ENCODE measurements at regions not wholly inside any gene's neighbourhood (a gene's known extent, or its start where the extent isn't known, plus 50 kb on each side); places are given as distances from the start of the nearest gene placed in this dataset.

GRCh38 chr3:63745757-63746156 lies 73.3 kb upstream of the C3orf49 start:
- 85 to 90% methylated on average over 2 of the region's 2 CpGs for WGBS, 2 donors
- no peaks in the 10 kb centered on the region for H3K9me3 ChIP-seq

DNA sequence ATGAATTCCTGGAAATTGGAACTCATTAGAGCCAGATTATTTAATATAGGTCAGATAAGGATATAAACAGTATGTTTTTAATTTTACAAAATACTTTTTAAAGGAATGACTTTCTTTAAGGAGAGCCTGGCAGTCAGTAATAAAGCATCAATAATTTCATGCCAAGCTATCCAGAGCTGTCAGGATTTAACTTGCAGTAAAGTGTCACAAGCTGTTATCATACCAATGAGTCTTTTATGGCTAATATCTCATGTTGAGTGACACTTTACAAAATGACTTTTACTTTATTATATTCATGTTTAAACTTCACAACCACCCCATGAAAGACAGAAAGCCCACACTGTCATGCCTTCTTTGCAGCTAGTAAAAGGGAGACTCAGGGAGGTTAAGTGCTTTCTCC lies 72.9 kb upstream of the C3orf49 start:
- no peak overlapping the region for H3K4me3 ChIP-seq
- no peak for DNase-seq
- H3K27ac ChIP-seq: no peak overlapping the region
- no peaks in the 10 kb centered on the region for H3K4me1 ChIP-seq
- H3K27me3 ChIP-seq: no peaks in the 10 kb centered on the region
- H3K36me3 ChIP-seq (ENCODE audit: low read depth, missing control alignments): no peaks in the 10 kb centered on the region
- TF ChIP-seq, protein P1, sequence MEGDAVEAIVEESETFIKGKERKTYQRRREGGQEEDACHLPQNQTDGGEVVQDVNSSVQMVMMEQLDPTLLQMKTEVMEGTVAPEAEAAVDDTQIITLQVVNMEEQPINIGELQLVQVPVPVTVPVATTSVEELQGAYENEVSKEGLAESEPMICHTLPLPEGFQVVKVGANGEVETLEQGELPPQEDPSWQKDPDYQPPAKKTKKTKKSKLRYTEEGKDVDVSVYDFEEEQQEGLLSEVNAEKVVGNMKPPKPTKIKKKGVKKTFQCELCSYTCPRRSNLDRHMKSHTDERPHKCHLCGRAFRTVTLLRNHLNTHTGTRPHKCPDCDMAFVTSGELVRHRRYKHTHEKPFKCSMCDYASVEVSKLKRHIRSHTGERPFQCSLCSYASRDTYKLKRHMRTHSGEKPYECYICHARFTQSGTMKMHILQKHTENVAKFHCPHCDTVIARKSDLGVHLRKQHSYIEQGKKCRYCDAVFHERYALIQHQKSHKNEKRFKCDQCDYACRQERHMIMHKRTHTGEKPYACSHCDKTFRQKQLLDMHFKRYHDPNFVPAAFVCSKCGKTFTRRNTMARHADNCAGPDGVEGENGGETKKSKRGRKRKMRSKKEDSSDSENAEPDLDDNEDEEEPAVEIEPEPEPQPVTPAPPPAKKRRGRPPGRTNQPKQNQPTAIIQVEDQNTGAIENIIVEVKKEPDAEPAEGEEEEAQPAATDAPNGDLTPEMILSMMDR (IDR thresholded peaks at IDR 0.05): no peak
- TF ChIP-seq POLR2A (IDR thresholded peaks at IDR 0.05): no peak
- intact Hi-C loops (cut with DNase I; ENCODE audit: low total_unique reads): no loop called here
- no peaks in the 10 kb centered on the region for H3K9me3 ChIP-seq

More at GRCh38 chr3:63745757-63746156, 73.3 kb upstream of the C3orf49 start:
- H3K4me1 ChIP-seq: no peaks in the 10 kb centered on the region
- TF ChIP-seq POLR2A (IDR thresholded peaks at IDR 0.05): no peak
- TF ChIP-seq, protein P1 (IDR thresholded peaks at IDR 0.05): no peak
- DNase-seq: no peak
- H3K27me3 ChIP-seq: no peaks in the 10 kb centered on the region
- no peak overlapping the region for H3K4me3 ChIP-seq
- H3K27ac ChIP-seq: no peak overlapping the region
- intact Hi-C loops (cut with DNase I; ENCODE audit: low total_unique reads): no loop called here
- H3K36me3 ChIP-seq (ENCODE audit: low read depth, missing control alignments): no peaks in the 10 kb centered on the region

- intact Hi-C loops (cut with DNase I; ENCODE audit: low total_unique reads): no loop called here
- no peak overlapping the region for H3K27ac ChIP-seq
- no peaks in the 10 kb centered on the region for H3K36me3 ChIP-seq (ENCODE audit: low read depth, missing control alignments)
- H3K27me3 ChIP-seq: no peaks in the 10 kb centered on the region
- no peak overlapping the region for H3K4me3 ChIP-seq
- no peaks in the 10 kb centered on the region for H3K9me3 ChIP-seq
- no peak for DNase-seq
- H3K4me1 ChIP-seq: no peaks in the 10 kb centered on the region
- TF ChIP-seq POLR2A (IDR thresholded peaks at IDR 0.05): no peak
- TF ChIP-seq, protein P1 (IDR thresholded peaks at IDR 0.05): no peak
Measured at GRCh38 chr3:63751459-63751858, 67.6 kb upstream of the C3orf49 start.

DNA sequence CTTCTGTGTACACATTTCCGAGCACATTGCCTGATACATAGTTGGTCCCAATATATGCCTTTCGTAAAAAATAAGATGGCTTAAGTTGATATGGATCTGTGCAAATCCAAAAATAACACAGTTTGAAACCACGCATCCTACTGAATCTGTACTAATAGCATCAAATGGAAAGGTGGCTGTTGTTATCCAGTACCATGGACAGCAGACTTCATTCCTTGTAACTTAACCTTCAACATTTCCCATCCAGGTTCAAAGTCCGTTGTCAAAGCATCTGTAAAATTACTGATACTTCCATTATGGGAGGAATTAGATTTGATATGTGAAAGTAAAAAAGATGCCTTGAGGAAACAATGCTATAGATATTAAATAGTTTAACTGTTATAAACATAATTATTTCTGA lies 65.5 kb upstream of the C3orf49 start:
- Histone ChIP-seq H3K27ac (no peak overlapping the region), H3K27me3 (no peaks in the 10 kb centered on the region), H3K9me3 (no peaks in the 10 kb centered on the region), H3K36me3 (ENCODE audit: low read depth, missing control alignments) (no peaks in the 10 kb centered on the region), H3K4me3 (no peak overlapping the region), H3K4me1 (no peaks in the 10 kb centered on the region)
- TF ChIP-seq, protein P1 (IDR thresholded peaks at IDR 0.05): no peak
- TF ChIP-seq POLR2A (IDR thresholded peaks at IDR 0.05): no peak
- intact Hi-C loops (cut with DNase I; ENCODE audit: low total_unique reads): no loop called here
- DNase-seq: no peak
- 32 to 38% methylated on average over 4 of the region's 4 CpGs for WGBS, 2 donors

GRCh38 chr3:63753995-63754394 lies 65.1 kb upstream of the C3orf49 start:
- H3K4me3 ChIP-seq: no peak overlapping the region
- no peak for TF ChIP-seq POLR2A (IDR thresholded peaks at IDR 0.05)
- TF ChIP-seq, protein P1 (IDR thresholded peaks at IDR 0.05): no peak

More at GRCh38 chr3:63753995-63754394, 65.1 kb upstream of the C3orf49 start:
- intact Hi-C loops (cut with DNase I; ENCODE audit: low total_unique reads): no loop called here
- 34 to 41% methylated on average over 5 of the region's 5 CpGs for WGBS, 2 donors
- Histone ChIP-seq H3K4me1 (no peaks in the 10 kb centered on the region), H3K27me3 (no peaks in the 10 kb centered on the region), H3K27ac (no peak overlapping the region), H3K9me3 (no peaks in the 10 kb centered on the region), H3K36me3 (ENCODE audit: low read depth, missing control alignments) (no peaks in the 10 kb centered on the region)
- DNase-seq: no peak

All from testis (tissue), 2 donors.